HepG2 (cell line): ENCODE measurements at regions not wholly inside any gene's neighbourhood (a gene's known extent, or its start where the extent isn't known, plus 50 kb on each side); places are given as distances from the start of the nearest gene placed in this dataset.

Experiments used
- HOXA7 ChIP-seq: sonication (generic); formaldehyde crosslinking; IDR thresholded peaks from 2 replicates; pipeline ENCODE4 v1.8.1; 2022; ENCODE audit warnings: mild to moderate bottlenecking, missing genetic modification reagents, moderate library complexity
- KAT8 ChIP-seq: IDR thresholded peaks from 2 replicates; pipeline ENCODE4 v1.6.1; 2016; ENCODE audit warnings: missing genetic modification reagents, missing compliant biosample characterization
- MAFF ChIP-seq: IDR thresholded peaks from 2 replicates; pipeline ENCODE4 v1.6.1; 2011; ENCODE audit warnings: low read depth, low read length, improper control_type of control experiment
- NR2F6 ChIP-seq, 2 experiments: IDR thresholded peaks; 2 replicates each; pipeline ENCODE4 v1.6.1; 2016; ENCODE audit warnings: antibody characterized with exemption in 1 of 2, mild to moderate bottlenecking in 1 of 2
- NR3C1 ChIP-seq: sonication (generic); formaldehyde crosslinking; IDR thresholded peaks from 2 replicates; pipeline ENCODE4 v1.4.0; 2020; ENCODE audit warnings: missing genetic modification reagents
- POLR2A ChIP-seq, 2 experiments: IDR thresholded peaks; 2 replicates each; pipeline ENCODE4 v1.6.1; 2011; ENCODE audit warnings: low read depth in 2 of 2, low read length in 2 of 2, mild to moderate bottlenecking in 1 of 2, moderate library complexity in 1 of 2; ENCODE audit not compliant: insufficient read depth in 1 of 2
- SUZ12 ChIP-seq: fragments of 150-350 bp; IDR thresholded peaks from 2 replicates; pipeline ENCODE4 v1.6.1; 2014; ENCODE audit warnings: low read depth, low read length
- TOPORS ChIP-seq: sonication (generic); formaldehyde crosslinking; IDR thresholded peaks from 2 replicates; pipeline ENCODE4 v1.8.0; 2023; ENCODE audit warnings: mild to moderate bottlenecking, missing genetic modification reagents
- ZFP36 ChIP-seq: fragments of 150-350 bp; IDR thresholded peaks from 2 replicates; pipeline ENCODE4 v1.6.1; 2018; ENCODE audit warnings: borderline replicate concordance, low read length, low read depth; ENCODE audit not compliant: partially characterized antibody
- ZNF121 ChIP-seq: sonication (generic); formaldehyde crosslinking; IDR thresholded peaks from 2 replicates; pipeline ENCODE4 v1.5.0; 2020; ENCODE audit warnings: mild to moderate bottlenecking, missing genetic modification reagents
- ZNF264 ChIP-seq: sonication (generic); formaldehyde crosslinking; IDR thresholded peaks from 2 replicates; pipeline ENCODE4 v1.4.0; 2020; ENCODE audit warnings: missing genetic modification reagents

- TF ChIP-seq KAT8 (no peak), HOXA7 (no peak), POLR2A (IDR thresholded peaks at IDR 0.05; ENCODE audit: insufficient read depth in 1 of 2, low read depth in 2 of 2, low read length in 2 of 2) (no peak), MAFF (no peak), NR3C1 (CRISPR knock-in tag) (no peak), ZNF121 (CRISPR knock-in tag) (no peak), ZFP36 (no peak), TOPORS (CRISPR knock-in tag) (no peak), SUZ12 (no peak), ZNF264 (CRISPR knock-in tag) (no peak), NR2F6 (IDR thresholded peaks at IDR 0.05) (no peak), NR2F6 (CRISPR knock-in tag; IDR thresholded peaks at IDR 0.05) (no peak)
These were observed 198.7 kb upstream of the NOCT start for GRCh38 chr4:138816875-138817274.
